ENCODE measurements at regions not wholly inside any gene's neighbourhood (a gene's known extent, or its start where the extent isn't known, plus 50 kb on each side); places are given as distances from the start of the nearest gene placed in this dataset.

DNA sequence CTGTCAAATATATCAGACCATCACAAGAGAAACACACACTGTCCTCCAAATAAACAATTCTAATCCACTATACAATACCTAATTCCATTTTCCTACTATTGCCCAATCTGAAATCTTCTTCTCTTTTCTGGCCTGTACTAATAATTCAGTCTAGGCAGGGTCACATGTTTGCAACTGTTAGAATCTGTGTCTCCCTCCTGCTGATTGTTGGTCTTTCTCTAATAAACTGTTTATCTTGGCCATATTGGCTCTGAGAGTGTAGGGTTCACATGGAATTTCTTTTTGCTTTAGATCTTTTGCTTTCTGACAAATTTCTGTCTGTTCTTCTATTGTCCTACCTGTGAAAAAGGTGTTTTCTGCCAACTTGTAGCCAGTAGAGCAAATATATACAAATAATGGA, 319.9 kb upstream of the ADAMTS5 start:
- no peak overlapping the region for H3K4me3 ChIP-seq (ENCODE audit: low read length, poor library complexity, severe bottlenecking)
- H3K79me2 ChIP-seq (ENCODE audit: insufficient read depth, low read length): no peaks in the 10 kb centered on the region
- H3K9me2 ChIP-seq (replicated peaks; ENCODE audit: low read depth, low read length): no peaks in the 10 kb centered on the region
- H3K4me1 ChIP-seq (ENCODE audit: insufficient read depth, low read length, poor library complexity, severe bottlenecking): no peaks in the 10 kb centered on the region
- no peaks in the 10 kb centered on the region for H4K20me1 ChIP-seq (ENCODE audit: insufficient read depth, low read length, poor library complexity, severe bottlenecking)
- TF ChIP-seq EZH2phosphoT487 (IDR thresholded peaks at IDR 0.05; ENCODE audit: borderline replicate concordance) (no peak), CTCF (conservative IDR thresholded peaks at IDR 0.05; ENCODE audit: low read length) (no peak)
- no peaks in the 10 kb centered on the region for H3K36me3 ChIP-seq (ENCODE audit: insufficient read depth, low read length)
- H3F3A ChIP-seq (ENCODE audit: low read depth): no peaks in the 10 kb centered on the region
- H3K4me2 ChIP-seq (ENCODE audit: low read depth, low read length, poor library complexity, severe bottlenecking): no peak overlapping the region
- no peak overlapping the region for H2AFZ ChIP-seq (ENCODE audit: low read length)
- no peaks in the 10 kb centered on the region for H3K9me3 ChIP-seq (ENCODE audit: insufficient read depth, low read depth, low read length)
- no peak overlapping the region for H3K9ac ChIP-seq (ENCODE audit: low read depth, low read length, poor library complexity, severe bottlenecking)
- no peaks in the 10 kb centered on the region for H3K27me3 ChIP-seq (ENCODE audit: insufficient read depth, low read length, poor library complexity, severe bottlenecking)

GRCh38 chr21:27277110-27277509, 310.2 kb upstream of the ADAMTS5 start:
- Histone ChIP-seq H3K36me3 (ENCODE audit: insufficient read depth, low read length) (no peaks in the 10 kb centered on the region), H3F3A (ENCODE audit: low read depth) (no peaks in the 10 kb centered on the region), H3K79me2 (ENCODE audit: insufficient read depth, low read length) (no peaks in the 10 kb centered on the region), H3K4me1 (ENCODE audit: insufficient read depth, low read length, poor library complexity, severe bottlenecking) (no peaks in the 10 kb centered on the region), H3K9me2 (replicated peaks; ENCODE audit: low read depth, low read length) (no peaks in the 10 kb centered on the region), H3K4me3 (ENCODE audit: low read length, poor library complexity, severe bottlenecking) (no peak overlapping the region), H3K9ac (ENCODE audit: low read depth, low read length, poor library complexity, severe bottlenecking) (no peak overlapping the region), H3K4me2 (ENCODE audit: low read depth, low read length, poor library complexity, severe bottlenecking) (no peak overlapping the region), H3K9me3 (ENCODE audit: insufficient read depth, low read depth, low read length) (no peaks in the 10 kb centered on the region), H4K20me1 (ENCODE audit: insufficient read depth, low read length, poor library complexity, severe bottlenecking) (no peaks in the 10 kb centered on the region), H2AFZ (ENCODE audit: low read length) (no peak overlapping the region), H3K27me3 (ENCODE audit: insufficient read depth, low read length, poor library complexity, severe bottlenecking) (no peaks in the 10 kb centered on the region)
- TF ChIP-seq EZH2phosphoT487 (IDR thresholded peaks at IDR 0.05; ENCODE audit: borderline replicate concordance) (no peak), CTCF (conservative IDR thresholded peaks at IDR 0.05; ENCODE audit: low read length) (no peak)

GRCh38 chr21:27275294-27275927, 308.5 kb upstream of the ADAMTS5 start:
- no peak overlapping the region for H3K4me2 ChIP-seq (ENCODE audit: low read depth, low read length, poor library complexity, severe bottlenecking)
- H3K27me3 ChIP-seq (ENCODE audit: insufficient read depth, low read length, poor library complexity, severe bottlenecking): no peaks in the 10 kb centered on the region
- no peaks in the 10 kb centered on the region for H3K36me3 ChIP-seq (ENCODE audit: insufficient read depth, low read length)
- no peak overlapping the region for H3K9ac ChIP-seq (ENCODE audit: low read depth, low read length, poor library complexity, severe bottlenecking)
- no peaks in the 10 kb centered on the region for H3K9me3 ChIP-seq (ENCODE audit: insufficient read depth, low read depth, low read length)
- H3K4me1 ChIP-seq (ENCODE audit: insufficient read depth, low read length, poor library complexity, severe bottlenecking): no peaks in the 10 kb centered on the region
- no peaks in the 10 kb centered on the region for H3K79me2 ChIP-seq (ENCODE audit: insufficient read depth, low read length)
- H3F3A ChIP-seq (ENCODE audit: low read depth): no peaks in the 10 kb centered on the region
- H4K20me1 ChIP-seq (ENCODE audit: insufficient read depth, low read length, poor library complexity, severe bottlenecking): no peaks in the 10 kb centered on the region
- H2AFZ ChIP-seq (ENCODE audit: low read length): no peak overlapping the region
- H3K9me2 ChIP-seq (replicated peaks; ENCODE audit: low read depth, low read length): no peaks in the 10 kb centered on the region
- H3K4me3 ChIP-seq (ENCODE audit: low read length, poor library complexity, severe bottlenecking): no peak overlapping the region
- TF ChIP-seq CTCF (conservative IDR thresholded peaks at IDR 0.05; ENCODE audit: low read length) (no peak), EZH2phosphoT487 (IDR thresholded peaks at IDR 0.05; ENCODE audit: borderline replicate concordance) (no peak)

Data from Loucy (cell line).